ENCODE measurements at regions not wholly inside any gene's neighbourhood (a gene's known extent, or its start where the extent isn't known, plus 50 kb on each side); places are given as distances from the start of the nearest gene placed in this dataset.

DNA sequence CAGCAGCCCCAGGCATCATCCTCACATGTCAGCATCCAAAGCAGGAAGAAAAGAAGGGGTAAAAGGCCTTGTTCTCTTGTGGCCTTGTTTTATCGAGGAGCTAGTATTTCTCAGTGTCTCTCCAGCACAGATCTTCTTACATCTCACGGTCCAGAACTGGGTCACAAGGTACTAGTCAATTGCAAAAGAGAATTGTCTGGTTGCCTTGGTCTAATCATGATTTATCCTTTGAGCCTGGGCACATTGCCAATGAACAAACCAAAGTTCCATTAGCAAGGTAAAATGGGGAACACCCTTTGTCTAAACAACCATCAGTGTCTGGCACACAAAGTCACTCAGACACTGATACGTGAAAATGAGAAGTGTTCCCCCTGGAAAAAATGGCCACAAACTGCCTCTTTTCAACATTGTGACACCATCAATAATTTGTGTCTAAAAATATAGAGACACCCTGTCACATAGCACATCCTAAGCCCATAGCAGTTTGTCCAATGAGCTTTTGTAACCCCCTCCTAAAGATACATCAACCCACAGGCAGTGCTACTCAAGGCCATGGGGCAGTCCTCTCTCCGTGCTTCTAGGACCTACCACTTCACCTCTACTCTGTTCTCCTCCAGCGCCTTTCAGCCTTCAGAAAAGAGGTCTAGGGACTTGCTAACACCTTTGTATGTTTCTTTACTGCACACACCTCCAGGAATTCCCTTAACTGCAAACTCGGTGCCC is 534.4 kb downstream of the MID1IP1 start:
- no peak for DNase-seq (ENCODE audit: low read depth)

DNA sequence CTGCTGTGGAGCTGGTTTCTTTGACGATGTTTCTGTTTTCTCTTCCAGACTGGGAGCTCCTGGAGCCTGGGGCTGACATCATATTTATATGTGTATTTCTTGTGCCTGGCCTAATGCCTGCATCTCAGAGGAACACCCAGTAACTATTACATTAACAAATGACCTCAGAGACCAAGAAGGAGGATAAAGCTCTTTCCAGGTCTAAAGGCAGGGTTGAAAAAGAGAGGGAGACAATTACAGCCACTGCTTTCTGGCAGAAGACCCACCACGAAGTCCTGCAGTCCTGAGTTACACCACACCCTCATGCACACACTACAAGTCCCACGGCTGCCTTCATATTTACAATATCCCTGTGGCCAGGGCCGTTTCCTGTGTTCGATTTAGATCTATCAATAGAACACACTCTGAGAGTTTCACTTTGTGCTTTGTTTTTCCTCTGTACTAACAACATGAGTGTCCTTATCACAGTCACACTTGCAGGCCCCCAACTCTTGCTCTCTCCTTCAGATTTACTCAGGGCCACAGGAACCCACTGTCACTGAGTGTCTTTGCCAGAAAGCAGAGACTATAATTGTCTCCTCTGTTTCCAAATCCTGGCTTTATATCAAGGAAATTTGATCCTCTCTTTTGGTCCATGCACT is 535.5 kb downstream of the MID1IP1 start:
- DNase-seq (ENCODE audit: low read depth) = no peak

DNA sequence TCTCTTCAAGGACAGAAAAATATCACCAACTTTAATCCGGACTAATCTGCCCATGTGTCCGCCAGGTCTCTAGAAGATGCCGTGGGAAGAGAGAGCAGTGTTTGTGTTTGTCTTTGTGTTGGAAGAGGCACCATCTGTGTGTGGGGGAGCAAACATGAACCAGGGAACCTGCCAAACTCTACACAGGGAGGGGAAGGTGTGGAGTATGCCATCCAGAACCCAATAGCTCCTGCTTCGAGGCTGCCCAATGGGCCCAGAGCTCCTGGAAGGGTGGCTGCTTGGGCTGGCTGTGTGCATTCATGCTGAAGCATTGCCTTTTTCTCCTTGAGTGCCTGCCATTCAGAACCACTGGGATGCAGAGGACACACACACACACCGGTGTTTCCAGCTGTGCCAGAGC is 536.2 kb downstream of the MID1IP1 start:
- no peak for DNase-seq (ENCODE audit: low read depth)

DNA sequence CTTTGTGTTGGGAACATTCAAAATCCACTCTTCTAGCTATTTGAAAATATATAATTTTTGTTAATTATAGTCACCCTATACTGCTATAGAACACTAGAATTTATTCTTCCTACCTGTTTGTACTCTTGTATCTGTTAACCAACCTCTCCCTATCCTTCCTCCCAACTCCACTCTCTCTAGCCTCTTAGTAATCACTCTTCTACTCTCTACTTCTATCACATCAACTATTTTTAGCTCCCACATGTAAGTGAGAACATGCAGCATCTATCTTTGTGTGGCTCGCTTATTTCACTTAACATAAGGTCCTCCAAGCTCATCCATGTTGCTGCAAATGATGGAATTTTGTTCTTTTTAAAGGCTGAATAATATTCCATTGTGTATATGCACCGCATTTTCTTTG is 537.3 kb downstream of the MID1IP1 start:
- no peak for DNase-seq (ENCODE audit: low read depth)

DNA sequence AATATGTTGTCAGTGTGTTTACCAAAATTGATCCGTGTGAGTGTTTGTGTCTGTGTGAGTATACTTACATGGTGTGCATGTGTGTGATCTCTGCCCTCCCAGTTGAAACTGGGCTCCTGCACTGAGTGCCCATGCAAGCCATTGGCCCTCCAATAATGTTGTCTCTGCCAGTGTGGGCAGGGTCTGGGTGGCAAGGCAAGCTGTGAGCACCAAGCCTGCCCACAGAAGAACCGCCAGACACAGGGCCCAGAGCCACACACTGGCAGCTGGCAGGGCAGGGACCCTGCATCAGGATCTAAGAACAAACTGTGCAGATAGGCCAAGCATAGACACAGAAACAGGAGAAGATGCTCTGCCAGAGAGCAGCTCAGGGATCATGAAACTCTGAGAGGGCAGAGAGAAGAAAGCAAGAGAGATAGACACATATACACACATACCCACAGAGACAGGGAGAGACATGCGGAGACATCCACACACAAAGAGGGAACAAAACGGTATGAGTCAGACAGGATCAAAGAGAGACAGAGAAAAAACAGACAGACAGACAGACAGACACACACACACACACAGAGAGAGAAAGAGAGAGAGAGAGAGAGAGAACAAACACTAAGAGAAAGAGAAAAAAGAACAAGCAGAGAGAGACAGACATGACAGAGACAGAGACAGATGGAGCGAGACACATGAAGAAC is 555.0 kb downstream of the MID1IP1 start:
- DNase-seq (ENCODE audit: low read depth) = no peak

DNA sequence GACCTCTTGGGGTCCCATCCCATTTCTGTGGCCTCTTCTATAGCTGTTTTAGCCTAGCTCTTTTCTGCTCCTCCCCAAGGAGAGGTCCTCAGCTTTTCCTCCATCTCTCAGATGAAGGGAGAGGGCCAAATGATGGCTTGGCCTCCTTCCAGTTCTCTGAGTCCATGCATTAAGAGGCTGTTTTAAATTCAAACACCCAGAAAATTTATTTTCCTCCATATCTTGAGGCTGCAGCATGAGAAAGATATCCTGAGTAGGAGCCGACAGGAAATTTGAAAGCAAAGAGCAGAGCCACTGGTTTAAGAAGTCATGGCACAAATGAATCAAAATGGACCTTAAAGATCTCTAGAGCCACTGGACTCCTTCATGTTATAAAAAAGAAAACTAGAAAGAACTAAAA is 558.8 kb downstream of the MID1IP1 start:
- DNase-seq (ENCODE audit: low read depth) = no peak

DNA sequence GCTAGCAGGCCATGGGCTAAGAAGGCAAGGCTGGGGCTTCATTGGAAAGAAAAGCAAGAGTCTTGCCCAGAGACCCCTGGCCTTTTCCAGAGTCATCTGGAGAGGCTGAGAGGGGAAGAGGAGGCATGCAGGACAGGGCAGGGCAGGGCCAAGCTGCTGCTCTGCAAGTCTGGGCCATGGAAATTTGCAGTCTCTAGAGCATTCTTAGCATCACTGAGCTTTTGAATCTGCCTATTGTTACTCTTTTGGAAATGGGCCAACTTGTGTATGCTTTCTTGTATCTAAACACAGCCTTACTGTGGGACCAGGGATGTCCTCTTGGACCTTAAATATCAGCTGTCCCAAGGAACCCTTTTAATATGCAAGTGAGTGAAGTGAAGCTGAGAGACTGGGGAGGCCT is 560.5 kb downstream of the MID1IP1 start:
- no peak for DNase-seq (ENCODE audit: low read depth)

DNA sequence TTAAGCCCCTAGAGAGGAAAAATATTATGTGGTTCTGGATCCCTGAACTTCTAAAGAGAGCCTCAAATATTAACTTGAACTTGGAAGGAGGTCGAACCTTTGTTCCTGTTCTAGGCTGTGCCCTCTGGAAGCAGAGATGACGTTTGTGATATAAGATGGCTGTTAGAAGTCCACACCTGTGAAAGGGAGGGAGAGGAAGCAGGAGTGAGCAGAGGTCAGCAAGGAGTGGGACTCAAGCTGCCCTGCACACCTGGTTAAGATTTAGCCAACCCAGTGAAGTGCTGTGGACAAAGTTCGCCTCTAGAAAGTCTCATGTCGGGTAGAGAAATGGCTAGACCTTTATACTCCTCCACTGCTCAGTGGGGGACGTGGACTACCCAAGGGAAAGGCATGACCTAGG is 566.2 kb downstream of the MID1IP1 start:
- DNase-seq (ENCODE audit: low read depth) = no peak

DNA sequence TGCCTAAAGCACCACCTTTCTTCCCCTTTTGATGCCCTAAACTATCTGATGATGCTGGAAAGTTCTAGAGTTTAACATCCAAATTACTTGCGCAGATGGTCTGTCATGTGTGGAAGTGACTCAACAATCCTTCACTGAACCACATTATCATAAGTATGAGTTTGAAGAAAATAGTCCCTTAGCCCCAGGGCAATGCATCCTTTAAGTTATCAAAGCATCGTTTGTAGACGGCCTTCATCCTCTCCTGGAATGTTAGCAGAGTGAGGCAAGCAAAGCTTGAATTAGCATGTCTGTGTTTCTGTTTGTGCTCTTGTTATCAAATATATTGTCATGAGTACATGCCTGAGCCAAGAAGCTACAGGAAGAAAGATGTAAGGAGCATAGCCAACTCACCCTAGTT is 570.9 kb downstream of the MID1IP1 start:
- DNase-seq (ENCODE audit: low read depth) = no peak

DNA sequence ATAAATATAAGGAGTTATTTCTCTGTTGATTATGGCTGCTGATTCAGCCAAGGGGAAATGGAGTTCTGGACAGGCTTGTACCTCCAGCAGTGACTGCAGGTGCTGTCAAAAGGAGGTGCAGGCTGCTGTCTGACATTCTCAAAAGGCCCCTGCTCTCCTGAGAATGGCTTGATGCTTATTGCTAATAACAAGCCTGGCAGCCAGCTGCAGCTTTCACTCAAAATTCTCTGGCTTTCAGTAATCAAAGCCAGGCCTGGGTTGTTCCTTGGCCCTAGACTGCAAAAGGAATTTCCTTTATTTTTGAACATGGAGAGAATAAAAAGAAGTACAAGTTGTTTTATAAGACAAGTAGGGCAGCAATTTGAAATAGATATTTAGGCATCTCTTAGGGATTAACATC is 575.9 kb downstream of the MID1IP1 start:
- no peak for DNase-seq (ENCODE audit: low read depth)

DNA sequence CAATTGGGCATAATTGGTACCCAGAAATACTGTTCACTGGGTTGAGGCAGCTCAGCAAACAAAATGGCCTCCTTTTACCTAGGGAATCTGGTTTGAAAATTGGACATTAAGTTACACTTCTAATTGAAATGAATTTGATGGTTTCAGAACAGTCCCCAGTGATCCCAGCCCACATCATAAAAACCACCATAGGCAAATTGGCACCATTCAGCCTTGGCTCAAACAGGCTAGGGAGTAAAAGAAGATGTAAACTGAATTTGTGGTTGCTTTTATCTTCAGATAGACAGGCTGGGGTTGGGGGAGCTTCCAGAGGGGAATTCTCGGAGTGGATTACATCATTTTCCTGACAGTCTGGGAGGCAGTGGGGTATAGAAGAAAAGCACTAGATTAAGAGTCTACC is 576.5 kb downstream of the MID1IP1 start:
- DNase-seq (ENCODE audit: low read depth) = no peak

DNA sequence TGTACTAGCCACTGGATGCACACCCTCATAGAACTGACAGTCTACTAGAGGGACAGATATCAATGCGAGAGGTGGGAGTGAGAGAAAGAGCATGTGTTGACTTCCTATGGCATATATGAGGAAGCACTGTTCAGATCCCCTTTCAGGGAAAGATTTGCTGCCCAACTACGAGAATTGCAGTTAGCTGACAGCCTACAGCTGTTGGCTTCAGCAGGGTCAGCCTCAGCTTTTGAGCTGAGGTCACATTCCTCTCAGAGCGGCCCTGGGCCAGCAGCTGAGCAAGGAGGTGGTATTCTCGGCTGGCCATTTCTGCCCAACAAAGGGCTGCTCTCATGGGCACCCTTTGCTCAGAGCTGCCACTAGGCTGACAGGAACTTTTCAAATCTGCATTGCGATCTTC is 580.2 kb downstream of the MID1IP1 start:
- DNase-seq (ENCODE audit: low read depth) = no peak

DNA sequence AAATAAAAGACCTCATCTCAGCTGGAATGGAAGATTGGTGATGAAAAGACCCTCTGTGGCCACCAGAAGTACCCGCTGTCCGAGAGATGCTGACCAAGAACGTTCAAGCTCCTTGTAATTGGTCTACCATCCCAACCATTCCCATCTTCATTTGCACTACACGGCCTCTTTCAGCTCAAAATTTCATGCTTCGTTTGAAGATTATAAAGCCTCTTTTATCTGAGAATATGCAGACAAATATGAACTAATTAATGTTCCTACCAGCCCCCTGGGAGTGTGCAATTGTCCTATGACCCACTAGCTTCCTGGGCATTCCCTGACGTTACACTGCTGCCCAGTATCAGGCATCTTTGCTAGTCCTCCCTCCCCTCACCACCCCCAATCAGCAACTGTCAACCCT is 583.7 kb downstream of the MID1IP1 start:
- no peak for DNase-seq (ENCODE audit: low read depth)

DNA sequence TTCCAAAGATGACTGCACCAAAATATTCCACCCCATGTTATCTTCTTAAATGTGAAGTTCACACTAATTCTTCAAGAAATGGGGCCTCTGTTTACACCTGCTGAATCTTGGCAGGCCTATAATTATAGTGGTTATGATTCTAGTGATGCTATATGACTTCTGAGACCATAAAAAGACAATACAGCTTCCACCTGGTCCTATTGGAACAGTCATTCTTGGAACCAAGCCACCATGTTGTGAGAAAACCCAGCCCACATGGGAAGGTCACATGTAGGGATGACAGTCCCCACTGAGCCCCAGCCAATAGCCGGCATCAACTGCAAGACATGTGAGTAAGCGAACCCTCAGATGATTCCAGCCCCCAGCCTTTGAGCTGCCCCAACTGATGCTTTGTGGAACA is 587.5 kb downstream of the MID1IP1 start:
- no peak for DNase-seq (ENCODE audit: low read depth)

DNA sequence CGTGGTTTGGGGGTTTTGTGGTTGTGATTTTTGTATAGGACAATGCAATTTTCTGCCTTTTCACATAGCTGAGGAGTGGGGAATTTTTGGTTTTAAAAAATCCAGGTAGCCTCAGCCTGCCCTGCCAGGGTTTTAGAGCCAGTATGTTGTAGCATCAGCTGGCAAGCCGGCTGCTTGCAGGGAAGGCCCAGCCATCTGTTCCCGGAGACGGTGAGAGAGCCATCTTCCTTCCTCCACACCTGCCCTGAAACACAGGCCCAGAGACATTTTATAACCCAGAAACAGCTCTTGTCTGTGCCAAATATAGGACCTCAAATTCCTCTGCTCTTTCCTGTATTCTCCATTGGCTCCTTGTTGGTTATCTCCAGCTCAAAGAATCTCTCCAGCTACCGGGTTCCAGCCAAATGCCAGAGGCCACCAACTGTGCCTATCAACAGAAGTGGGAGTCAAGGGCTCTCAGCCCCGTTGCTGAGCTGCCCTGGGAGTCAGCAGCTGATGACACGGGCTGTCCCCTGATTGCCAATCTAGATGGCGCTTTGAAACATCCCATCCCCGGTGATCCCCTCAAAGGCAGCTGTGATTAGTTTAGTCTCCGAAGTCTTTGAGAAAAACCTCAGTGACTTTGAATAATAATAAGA is 595.2 kb downstream of the MID1IP1 start:
- DNase-seq (ENCODE audit: low read depth) = no peak

DNA sequence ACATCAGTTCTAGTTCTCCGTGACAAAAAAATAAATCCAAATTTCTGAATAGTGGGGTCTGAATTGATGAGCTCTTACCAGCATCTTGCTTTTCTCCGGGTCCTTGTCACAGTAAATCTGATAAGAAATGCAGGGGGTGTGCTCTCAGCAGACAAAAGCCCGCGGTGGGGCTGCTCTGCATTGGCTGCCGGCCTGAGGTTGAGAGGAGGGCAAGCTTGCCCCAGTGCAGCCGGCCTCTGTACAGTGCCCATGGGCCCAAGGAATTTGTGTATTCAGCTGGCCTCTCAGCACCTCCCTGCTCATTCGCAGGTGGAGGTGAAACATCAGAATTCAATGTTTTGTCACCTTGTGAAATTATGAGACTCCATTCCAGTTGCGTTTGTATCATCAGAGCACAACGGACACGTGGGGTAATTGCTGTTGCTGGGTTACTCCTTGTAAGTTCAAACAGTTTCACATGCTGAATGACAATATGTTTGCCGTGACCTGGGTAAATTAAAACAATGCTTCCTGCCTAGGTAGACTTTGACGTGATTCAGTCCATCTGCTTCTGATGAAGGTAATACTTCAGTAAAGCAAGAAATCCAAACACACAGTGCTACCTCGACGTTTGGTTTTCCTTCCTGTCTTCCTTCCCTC is 596.4 kb downstream of the MID1IP1 start:
- no peak for DNase-seq (ENCODE audit: low read depth)

DNA sequence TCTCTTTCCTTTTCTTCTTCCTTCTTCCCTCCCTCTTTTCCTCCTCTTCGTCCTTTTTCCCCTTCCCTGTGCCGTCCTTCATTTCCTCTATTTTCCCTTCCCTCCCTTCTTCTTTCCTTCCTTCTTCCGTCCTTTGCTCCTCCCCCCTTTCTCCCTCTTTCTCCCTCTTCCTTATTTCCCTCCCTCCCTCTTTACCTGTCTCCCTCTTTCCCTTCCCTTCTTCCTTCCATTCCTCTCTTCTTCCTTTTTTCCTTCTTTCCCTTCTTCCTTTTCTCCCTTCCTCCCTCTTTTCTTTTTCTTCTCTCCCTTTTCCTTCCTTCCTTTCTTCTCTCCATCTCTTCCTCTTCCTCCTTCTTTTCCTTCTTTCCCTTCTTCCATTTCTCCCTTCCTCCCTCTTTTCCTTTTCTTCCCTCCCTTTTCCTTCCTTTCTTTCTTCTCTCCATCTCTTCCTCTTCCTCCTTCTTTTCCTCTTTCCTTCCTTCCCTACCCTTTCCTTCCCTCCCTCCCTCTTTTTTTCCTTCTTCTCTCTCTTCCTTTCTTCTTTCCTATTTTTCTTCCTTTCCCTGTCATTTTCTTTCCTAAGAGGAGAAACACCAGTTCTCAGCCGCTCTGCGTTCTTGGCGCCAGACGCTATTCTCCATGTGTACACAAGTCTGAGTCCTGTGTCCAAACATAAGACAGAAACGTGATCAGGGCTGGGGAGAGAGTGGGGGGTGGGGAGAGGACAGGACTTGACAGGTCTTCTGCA is 597.1 kb downstream of the MID1IP1 start:
- DNase-seq (ENCODE audit: low read depth) = no peak

DNA sequence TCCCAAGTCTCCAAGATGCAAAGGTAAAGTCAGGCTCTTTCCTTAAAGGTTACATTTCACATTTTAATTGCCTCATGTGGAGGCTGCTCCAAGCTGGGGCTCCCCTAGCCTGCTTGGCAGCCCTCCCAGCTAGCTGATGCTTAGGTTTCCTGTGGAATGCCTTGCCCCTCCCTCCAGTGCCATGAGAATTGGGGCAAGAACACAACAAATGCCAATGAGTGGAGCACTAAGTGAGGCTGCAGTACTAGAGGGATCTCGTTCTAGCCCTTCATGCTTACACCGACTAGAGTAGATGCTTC is 597.7 kb downstream of the MID1IP1 start:
- DNase-seq (ENCODE audit: low read depth) = no peak

DNA sequence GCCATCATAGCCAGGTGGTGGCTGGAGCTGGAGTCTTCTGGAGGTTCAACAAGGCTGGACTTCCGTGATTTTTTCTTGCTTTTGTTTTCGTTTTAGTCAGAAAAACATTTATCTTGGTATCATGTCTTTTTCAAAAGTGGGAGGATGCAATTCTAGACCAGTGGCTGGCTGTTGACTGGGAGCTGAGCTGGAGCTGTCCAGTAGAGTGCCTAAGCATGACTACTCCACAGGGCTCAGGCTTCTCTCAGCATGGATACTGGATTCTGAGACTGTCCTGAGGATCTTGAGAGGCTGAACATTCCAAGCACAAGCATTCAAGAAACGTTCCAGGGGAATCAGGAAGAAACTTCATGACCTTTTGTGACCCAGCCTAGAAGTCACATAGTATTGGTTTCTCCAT is 598.1 kb downstream of the MID1IP1 start:
- DNase-seq (ENCODE audit: low read depth) = no peak

DNA sequence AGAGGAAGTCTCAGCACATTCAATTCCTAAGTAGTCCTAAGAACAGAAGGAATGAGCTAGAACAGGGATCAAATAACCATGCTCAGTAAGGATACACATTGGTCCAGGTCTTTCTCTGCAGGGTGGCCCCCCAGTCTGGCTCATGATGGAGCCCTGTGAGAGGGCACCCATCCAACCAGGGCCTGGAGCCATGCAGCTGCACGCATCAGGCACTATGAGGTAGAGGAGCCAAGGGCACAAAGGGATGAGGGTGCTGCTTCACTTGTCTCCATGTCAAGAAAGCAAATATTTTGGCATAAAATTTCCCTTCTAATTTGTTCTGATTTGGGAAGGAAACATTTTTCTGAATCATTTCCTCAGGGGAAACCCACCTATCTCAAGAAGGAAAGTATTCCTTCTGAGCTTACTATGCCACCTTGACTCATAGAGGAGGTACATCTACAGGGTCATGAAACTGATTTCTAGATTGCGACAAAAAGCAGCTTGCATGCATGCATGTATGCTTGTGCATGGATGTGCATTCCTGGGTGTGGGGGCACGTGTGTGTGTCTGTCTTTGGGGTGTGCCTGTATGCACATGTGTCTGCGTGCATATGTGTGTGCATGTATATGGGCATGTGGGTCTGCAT is 600.3 kb downstream of the MID1IP1 start:
- no peak for DNase-seq (ENCODE audit: low read depth)

DNA sequence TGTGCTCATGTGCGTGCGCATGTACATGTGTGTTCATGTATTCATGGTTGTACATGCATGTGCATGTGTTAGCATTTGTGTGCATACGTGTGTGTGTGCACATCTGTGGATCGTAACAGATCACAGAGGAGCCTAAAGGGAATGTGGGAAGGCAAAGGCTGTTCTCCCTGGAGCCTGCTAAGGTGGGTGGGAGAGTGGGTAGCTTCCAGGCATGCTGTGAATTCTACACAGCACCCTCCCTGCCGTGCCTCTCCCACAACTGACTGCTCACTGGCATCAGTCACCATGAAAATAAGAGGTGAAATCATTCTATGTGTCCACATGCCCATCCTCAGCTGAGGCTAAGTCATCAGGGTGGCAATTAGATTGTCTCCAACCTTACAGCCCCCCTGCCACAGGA is 600.9 kb downstream of the MID1IP1 start:
- DNase-seq (ENCODE audit: low read depth) = no peak

DNA sequence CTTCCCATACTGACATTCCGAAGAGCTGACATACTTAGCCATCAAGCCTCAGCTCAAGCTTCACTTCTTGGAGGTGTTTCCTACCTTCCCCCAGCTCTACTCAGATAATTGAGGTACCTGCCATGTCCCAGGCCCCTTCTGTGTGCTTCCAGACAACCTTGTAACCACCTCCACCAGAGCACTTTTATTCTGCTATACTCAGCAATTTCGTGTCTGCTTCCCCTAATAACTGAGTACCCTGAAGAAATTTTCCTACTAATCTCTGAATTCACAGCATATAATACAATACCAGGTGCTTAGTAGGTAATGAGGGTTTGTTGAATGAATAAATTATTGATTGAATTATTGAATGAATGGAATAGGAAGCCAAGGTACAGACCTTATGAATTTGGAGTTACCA is 605.5 kb downstream of the MID1IP1 start:
- DNase-seq (ENCODE audit: low read depth) = no peak

Measured in amniotic epithelial cell (primary cell).